ENCODE measurements at regions not wholly inside any gene's neighbourhood (a gene's known extent, or its start where the extent isn't known, plus 50 kb on each side); places are given as distances from the start of the nearest gene placed in this dataset.

GRCh38 chr3:8182904-8183303 lies 318.7 kb upstream of the LMCD1 start:
- Histone ChIP-seq H3K27ac (ENCODE audit: insufficient read depth, low read depth, low read length) (no peak overlapping the region), H4K20me1 (replicated peaks; ENCODE audit: control insufficient read depth, extremely low read depth, insufficient read depth, low read length) (no peaks in the 10 kb centered on the region), H3K9me3 (replicated peaks; ENCODE audit: control insufficient read depth, insufficient read depth, low read length) (no peaks in the 10 kb centered on the region), H3K4me1 (ENCODE audit: control insufficient read depth, extremely low read depth, insufficient read depth, low read length) (no peaks in the 10 kb centered on the region), H3K9ac (replicated peaks; ENCODE audit: extremely low read depth, insufficient read depth, low read length) (no peak overlapping the region), H3K36me3 (ENCODE audit: control insufficient read depth in 2 of 2, extremely low read depth in 1 of 2, insufficient read depth in 2 of 2, low read length in 2 of 2) (no peaks in the 10 kb centered on the region), H3K9me1 (replicated peaks; ENCODE audit: control insufficient read depth, extremely low read depth, insufficient read depth, low read length) (no peaks in the 10 kb centered on the region), H3K79me2 (ENCODE audit: control insufficient read depth, insufficient read depth, low read length) (no peaks in the 10 kb centered on the region), H3K4me2 (ENCODE audit: insufficient read depth, low read length) (no peak overlapping the region), H3K4me3 (replicated peaks in 1 of 3; ENCODE audit: insufficient read depth in 1 of 3, low read depth in 1 of 3, low read length in 3 of 3) (no peak overlapping the region), H3K27me3 (ENCODE audit: control insufficient read depth in 2 of 2, insufficient read depth in 2 of 2, low read length in 2 of 2) (no peaks in the 10 kb centered on the region), H2AFZ (ENCODE audit: low read depth, low read length) (no peak overlapping the region)
- no TSS peak for BruUV-seq (replicated peaks)
- no peak for TF ChIP-seq POLR2A (IDR thresholded peaks at IDR 0.05; ENCODE audit: low read depth, low read length)
- no peak for TF ChIP-seq FOS (IDR thresholded peaks at IDR 0.05; ENCODE audit: borderline replicate concordance, insufficient read depth, low read length)
- no peak for TF ChIP-seq GATA2 (IDR thresholded peaks at IDR 0.05; ENCODE audit: insufficient read depth, insufficient read length, low read depth, low read length)
- TF ChIP-seq MYC (IDR thresholded peaks at IDR 0.05; ENCODE audit: low read depth, low read length) = no peak
- TF ChIP-seq EZH2 (IDR thresholded peaks at IDR 0.05; ENCODE audit: borderline replicate concordance, low read depth, low read length, severe bottlenecking) = no peak
- no peak for TF ChIP-seq MAX (IDR thresholded peaks at IDR 0.05; ENCODE audit: insufficient read depth, insufficient read length)
- TF ChIP-seq CTCF (IDR thresholded peaks at IDR 0.05; ENCODE audit: extremely low read depth in 1 of 2, insufficient read depth in 1 of 2, low read depth in 1 of 2, low read length in 2 of 2) = no peak
- no peak for TF ChIP-seq JUN (IDR thresholded peaks at IDR 0.05; ENCODE audit: borderline replicate concordance, insufficient read depth, insufficient read length, low read depth)
- no peak for TF ChIP-seq POLR2AphosphoS5 (IDR thresholded peaks at IDR 0.05; ENCODE audit: insufficient read depth, low read depth, low read length)
- dilution Hi-C loops (cut with MboI; ENCODE audit: extremely low pct_ligation_motif_present, low sequenced_read_pairs) (no loop called here), intact Hi-C loops (cut with micrococcal nuclease) (no loop called here)
- DNase-seq (ENCODE audit: low read depth, low spot score) (no peak), FAIRE-seq (no peak)
- ChIA-PET CTCF (no interaction called here), POLR2A (no interaction called here)

Measured in endothelial cell of umbilical vein (primary cell).